HCT116 (cell line): ENCODE measurements at regions not wholly inside any gene's neighbourhood (a gene's known extent, or its start where the extent isn't known, plus 50 kb on each side); places are given as distances from the start of the nearest gene placed in this dataset.

Experiments used
- ATAC-seq: fragments of 200-7000 bp; cut with Tn5 transposase; 2 replicates; pipeline ENCODE4 v1.9.1; 2020; ENCODE audit warnings: mild to moderate bottlenecking, moderate library complexity
- BruUV-seq: library from RNA; stranded (reverse); fragments of 400-500 nt; replicated peaks from 2 replicates; lab custom pipeline; 2021; lab: Mats Ljungman, UMichigan
- CTCF ChIA-PET: fragments of 300-600 bp; sonication (Branson Sonifier 250); formaldehyde crosslinking; loops from one replicate; lab custom pipeline; 2021; ENCODE audit warnings: antibody characterized with exemption; lab: Charles Lee
- POLR2A ChIA-PET: fragments of 300-600, 350-600 bp; sonication (Branson Sonifier 250); formaldehyde crosslinking; loops from one replicate; lab custom pipeline; 2021; ENCODE audit warnings: antibody characterized with exemption; lab: Charles Lee
- RAD21 ChIA-PET, 2 experiments: fragments of 300-600 bp; sonication (Branson Sonifier 250); formaldehyde crosslinking; loops; one replicate each; lab custom pipeline; 2023; ENCODE audit warnings: low total read pairs in 2 of 2; ENCODE audit not compliant: uncharacterized antibody in 2 of 2, unreplicated experiment in 2 of 2, low non-redundant PET in 1 of 2; lab: Charles Lee
- DNase-seq: peaks from one replicate; pipeline ENCODE4 v3.0.0-alpha.2; 2010; ENCODE audit warnings: low read depth, low spot score
- H2AFZ ChIP-seq: fragments of 200-600 bp; shearing (Covaris generic), sonication (generic); 2 replicates; pipeline ENCODE4 v1.6.1; 2017; ENCODE audit warnings: low read depth, mixed run types, mixed read lengths, antibody characterized with exemption, low read length; ENCODE audit not compliant: poor library complexity, severe bottlenecking
- H3K27ac ChIP-seq: 2 replicates; pipeline ENCODE4 v1.5.1; 2012; ENCODE audit warnings: low read depth, low read length
- H3K27me3 ChIP-seq: fragments of 200-600 bp; sonication (generic); 2 replicates; pipeline ENCODE4 v1.6.1; 2016; ENCODE audit warnings: mixed run types, low read length, mixed read lengths; ENCODE audit not compliant: insufficient read depth
- H3K36me3 ChIP-seq, 2 experiments: fragments of 200-500 bp in 1 of 2; fragments of 200-600 bp in 1 of 2; sonication (Bioruptor generic) in 1 of 2; sonication (generic) in 1 of 2; 2 replicates each; pipeline versions ENCODE4 v1.5.1 to v1.6.1; 2014 to 2016; ENCODE audit warnings: low read length in 2 of 2, inconsistent platforms in 1 of 2, mixed read lengths in 1 of 2, mixed run types in 1 of 2; ENCODE audit not compliant: insufficient read depth in 2 of 2, control insufficient read depth in 1 of 2
- H3K4me1 ChIP-seq, 2 experiments: fragments of 200-600 bp in 1 of 2; sonication (generic) in 1 of 2; 2 replicates each; pipeline versions ENCODE4 v1.5.1 to v1.6.1; 2012 to 2017; ENCODE audit warnings: low read length in 2 of 2, inconsistent platforms in 1 of 2, mild to moderate bottlenecking in 1 of 2, mixed read lengths in 1 of 2, mixed run types in 1 of 2, moderate library complexity in 1 of 2; ENCODE audit not compliant: insufficient read depth in 2 of 2, control insufficient read depth in 1 of 2
- H3K4me2 ChIP-seq: fragments of 200-600 bp; sonication (generic); 2 replicates; pipeline ENCODE4 v1.6.1; 2017; ENCODE audit warnings: mixed run types, low read length, mixed read lengths
- H3K4me3 ChIP-seq, 2 experiments: fragments of 200-600 bp in 1 of 2; sonication (generic) in 1 of 2; replicated peaks in 1 of 2; 2 replicates each; pipeline ENCODE4 v1.5.1; 2011 to 2016; ENCODE audit warnings: low read length in 2 of 2, control low read depth in 1 of 2, low read depth in 1 of 2, mild to moderate bottlenecking in 1 of 2, mixed read lengths in 1 of 2, mixed run types in 1 of 2
- H3K79me2 ChIP-seq: fragments of 200-600 bp; sonication (generic); 2 replicates; pipeline ENCODE4 v1.6.1; 2017; ENCODE audit warnings: mild to moderate bottlenecking, mixed run types, low read length, moderate library complexity, mixed read lengths; ENCODE audit not compliant: insufficient read depth
- H3K9ac ChIP-seq: fragments of 200-600 bp; sonication (generic); 2 replicates; pipeline ENCODE4 v1.6.1; 2016; ENCODE audit warnings: low read length, mixed read lengths
- H3K9me2 ChIP-seq: fragments of 200-600 bp; sonication (generic), shearing (Covaris generic); 2 replicates; pipeline ENCODE4 v1.6.1; 2017; ENCODE audit warnings: mixed run types, mild to moderate bottlenecking, moderate library complexity; ENCODE audit not compliant: insufficient read depth
- H3K9me3 ChIP-seq, 2 experiments: fragments of 200-500 bp in 1 of 2; fragments of 200-600 bp in 1 of 2; sonication (Bioruptor generic) in 1 of 2; sonication (generic) in 1 of 2; 2 replicates each; pipeline ENCODE4 v1.6.1; 2014 to 2017; ENCODE audit warnings: low read length in 2 of 2, mixed read lengths in 2 of 2, inconsistent platforms in 1 of 2, low read depth in 1 of 2, mild to moderate bottlenecking in 1 of 2, mixed run types in 1 of 2, moderate library complexity in 1 of 2; ENCODE audit not compliant: control insufficient read depth in 1 of 2, insufficient read depth in 1 of 2
- H4K20me1 ChIP-seq: fragments of 200-600 bp; sonication (generic), shearing (Covaris generic); 2 replicates; pipeline ENCODE4 v1.6.1; 2017; ENCODE audit warnings: mixed run types, mild to moderate bottlenecking, moderate library complexity; ENCODE audit not compliant: insufficient read depth
- CBX3 ChIP-seq: IDR thresholded peaks from 2 replicates; pipeline ENCODE4 v1.6.1; 2012; ENCODE audit warnings: low read depth
- CEBPB ChIP-seq: IDR thresholded peaks from 2 replicates; pipeline ENCODE4 v1.6.1; 2012; ENCODE audit warnings: low read depth
- EGR1 ChIP-seq: IDR thresholded peaks from 2 replicates; pipeline ENCODE4 v1.6.1; 2012; ENCODE audit warnings: low read depth
- ELF1 ChIP-seq: IDR thresholded peaks from 2 replicates; pipeline ENCODE4 v1.6.1; 2012; ENCODE audit warnings: low read depth, borderline replicate concordance
- EZH2 ChIP-seq: fragments of 200-600 bp; sonication (generic); IDR thresholded peaks from 2 replicates; pipeline ENCODE4 v1.6.1; 2017; ENCODE audit warnings: antibody characterized with exemption, mixed run types
- EZH2phosphoT487 ChIP-seq: fragments of 200-600 bp; IDR thresholded peaks from 2 replicates; pipeline ENCODE4 v1.6.1; 2018; ENCODE audit warnings: antibody characterized with exemption, borderline replicate concordance
- JUND ChIP-seq: IDR thresholded peaks from 2 replicates; pipeline ENCODE4 v1.6.1; 2012
- POLR2A ChIP-seq: IDR thresholded peaks from 2 replicates; pipeline ENCODE4 v1.7.0; 2011; ENCODE audit warnings: borderline replicate concordance; ENCODE audit not compliant: insufficient read depth, insufficient read length; ENCODE audit errors: extremely low read depth
- SIN3A ChIP-seq: IDR thresholded peaks from 2 replicates; pipeline ENCODE4 v1.6.1; 2012; ENCODE audit warnings: low read depth
- SP1 ChIP-seq: IDR thresholded peaks from 2 replicates; pipeline ENCODE4 v1.6.1; 2012; ENCODE audit warnings: low read depth
- ZFX ChIP-seq: fragments of 450-650 bp; IDR thresholded peaks from 2 replicates; pipeline ENCODE4 v1.6.1; 2017
- ZNF274 ChIP-seq: fragments of 200-500 bp; sonication (Bioruptor generic); IDR thresholded peaks from 2 replicates; pipeline ENCODE4 v1.6.1; 2014; ENCODE audit warnings: mild to moderate bottlenecking, low read depth, low read length, inconsistent platforms
- intact Hi-C: fragments of 100-400 bp; cut with micrococcal nuclease; formaldehyde crosslinking; loops from 2 replicates; pipeline ENCODE4 v1.10.0; 2022
- TF ChIP-seq, protein P1 (sequence below): IDR thresholded peaks from 2 replicates; pipeline ENCODE4 v1.6.1; 2011; ENCODE audit warnings: mild to moderate bottlenecking, low read length, moderate library complexity; ENCODE audit not compliant: insufficient replicate concordance; ENCODE audit errors: extremely low read depth
- TF ChIP-seq, protein P2 (sequence below): IDR thresholded peaks from 2 replicates; pipeline ENCODE4 v1.6.1; 2012; ENCODE audit warnings: low read depth

DNA sequence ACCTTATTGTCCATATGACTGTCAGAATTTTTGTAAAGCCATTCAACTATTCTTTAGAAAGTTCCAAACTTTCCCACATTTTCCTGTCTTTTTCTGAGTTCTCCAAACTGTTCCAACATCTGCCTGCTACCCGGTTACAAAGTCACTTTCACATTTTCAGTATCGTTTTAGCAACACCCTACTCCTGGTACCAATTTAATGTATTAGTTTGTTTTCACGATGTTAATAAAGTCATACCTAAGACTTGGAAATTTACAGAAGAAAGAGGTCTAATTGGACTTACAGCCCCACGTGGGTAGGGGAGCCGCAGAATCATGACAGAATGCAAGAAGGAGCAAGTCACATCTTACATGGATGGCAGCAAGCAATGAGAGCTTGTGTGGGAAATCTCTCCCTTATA is 867.8 kb downstream of the AMY1C start:
- no TSS peak for BruUV-seq
- ChIA-PET CTCF (no interaction called here), POLR2A (no interaction called here), RAD21 (no interaction called here)
- Histone ChIP-seq H3K27me3 (no peaks in the 10 kb centered on the region), H3K9me3 (peaks cover 22 to 30% of the 10 kb centered on the region in 2 experiments; a peak in 2 of 4 replicates), H3K27ac (no peak overlapping the region), H3K79me2 (no peaks in the 10 kb centered on the region), H2AFZ (no peak overlapping the region), H3K4me2 (no peak overlapping the region), H4K20me1 (no peaks in the 10 kb centered on the region; the same call in 1 of the 2 replicates), H3K4me3 (no peak overlapping the region), H3K9me2 (no peaks in the 10 kb centered on the region), H3K36me3 (no peaks in the 10 kb centered on the region), H3K9ac (no peak overlapping the region), H3K4me1 (no peaks in the 10 kb centered on the region)
- DNase-seq, result no peak
- intact Hi-C loops, result no loop called here
- TF ChIP-seq ZFX (no peak), EGR1 (no peak), SP1 (no peak), CEBPB (no peak), ZNF274 (no peak), POLR2A (no peak), ELF1 (no peak), CBX3 (no peak), EZH2phosphoT487 (no peak), JUND (no peak), SIN3A (no peak), EZH2 (no peak)
- TF ChIP-seq, protein P1, sequence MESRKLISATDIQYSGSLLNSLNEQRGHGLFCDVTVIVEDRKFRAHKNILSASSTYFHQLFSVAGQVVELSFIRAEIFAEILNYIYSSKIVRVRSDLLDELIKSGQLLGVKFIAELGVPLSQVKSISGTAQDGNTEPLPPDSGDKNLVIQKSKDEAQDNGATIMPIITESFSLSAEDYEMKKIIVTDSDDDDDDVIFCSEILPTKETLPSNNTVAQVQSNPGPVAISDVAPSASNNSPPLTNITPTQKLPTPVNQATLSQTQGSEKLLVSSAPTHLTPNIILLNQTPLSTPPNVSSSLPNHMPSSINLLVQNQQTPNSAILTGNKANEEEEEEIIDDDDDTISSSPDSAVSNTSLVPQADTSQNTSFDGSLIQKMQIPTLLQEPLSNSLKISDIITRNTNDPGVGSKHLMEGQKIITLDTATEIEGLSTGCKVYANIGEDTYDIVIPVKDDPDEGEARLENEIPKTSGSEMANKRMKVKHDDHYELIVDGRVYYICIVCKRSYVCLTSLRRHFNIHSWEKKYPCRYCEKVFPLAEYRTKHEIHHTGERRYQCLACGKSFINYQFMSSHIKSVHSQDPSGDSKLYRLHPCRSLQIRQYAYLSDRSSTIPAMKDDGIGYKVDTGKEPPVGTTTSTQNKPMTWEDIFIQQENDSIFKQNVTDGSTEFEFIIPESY, result no peak
- TF ChIP-seq, protein P2, sequence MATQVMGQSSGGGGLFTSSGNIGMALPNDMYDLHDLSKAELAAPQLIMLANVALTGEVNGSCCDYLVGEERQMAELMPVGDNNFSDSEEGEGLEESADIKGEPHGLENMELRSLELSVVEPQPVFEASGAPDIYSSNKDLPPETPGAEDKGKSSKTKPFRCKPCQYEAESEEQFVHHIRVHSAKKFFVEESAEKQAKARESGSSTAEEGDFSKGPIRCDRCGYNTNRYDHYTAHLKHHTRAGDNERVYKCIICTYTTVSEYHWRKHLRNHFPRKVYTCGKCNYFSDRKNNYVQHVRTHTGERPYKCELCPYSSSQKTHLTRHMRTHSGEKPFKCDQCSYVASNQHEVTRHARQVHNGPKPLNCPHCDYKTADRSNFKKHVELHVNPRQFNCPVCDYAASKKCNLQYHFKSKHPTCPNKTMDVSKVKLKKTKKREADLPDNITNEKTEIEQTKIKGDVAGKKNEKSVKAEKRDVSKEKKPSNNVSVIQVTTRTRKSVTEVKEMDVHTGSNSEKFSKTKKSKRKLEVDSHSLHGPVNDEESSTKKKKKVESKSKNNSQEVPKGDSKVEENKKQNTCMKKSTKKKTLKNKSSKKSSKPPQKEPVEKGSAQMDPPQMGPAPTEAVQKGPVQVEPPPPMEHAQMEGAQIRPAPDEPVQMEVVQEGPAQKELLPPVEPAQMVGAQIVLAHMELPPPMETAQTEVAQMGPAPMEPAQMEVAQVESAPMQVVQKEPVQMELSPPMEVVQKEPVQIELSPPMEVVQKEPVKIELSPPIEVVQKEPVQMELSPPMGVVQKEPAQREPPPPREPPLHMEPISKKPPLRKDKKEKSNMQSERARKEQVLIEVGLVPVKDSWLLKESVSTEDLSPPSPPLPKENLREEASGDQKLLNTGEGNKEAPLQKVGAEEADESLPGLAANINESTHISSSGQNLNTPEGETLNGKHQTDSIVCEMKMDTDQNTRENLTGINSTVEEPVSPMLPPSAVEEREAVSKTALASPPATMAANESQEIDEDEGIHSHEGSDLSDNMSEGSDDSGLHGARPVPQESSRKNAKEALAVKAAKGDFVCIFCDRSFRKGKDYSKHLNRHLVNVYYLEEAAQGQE, result no peak
- ATAC-seq, result no peak
